Stimulated activated CD8-positive, alpha-beta memory T cell treated with anti-CD3 and anti-CD28 coated beads, Interleukin-7, amount 100 ng/mL, for 48 hours (primary cell): ENCODE measurements at regions not wholly inside any gene's neighbourhood (a gene's known extent, or its start where the extent isn't known, plus 50 kb on each side); places are given as distances from the start of the nearest gene placed in this dataset.

ENCODE experiments used
- DNase-seq, 2 donors: peaks; one replicate each; pipeline ENCODE4 v3.0.0-alpha.2; 2020; ENCODE audit warnings: low read depth in 1 of 2; ENCODE audit errors: extremely low read depth in 1 of 2

DNA sequence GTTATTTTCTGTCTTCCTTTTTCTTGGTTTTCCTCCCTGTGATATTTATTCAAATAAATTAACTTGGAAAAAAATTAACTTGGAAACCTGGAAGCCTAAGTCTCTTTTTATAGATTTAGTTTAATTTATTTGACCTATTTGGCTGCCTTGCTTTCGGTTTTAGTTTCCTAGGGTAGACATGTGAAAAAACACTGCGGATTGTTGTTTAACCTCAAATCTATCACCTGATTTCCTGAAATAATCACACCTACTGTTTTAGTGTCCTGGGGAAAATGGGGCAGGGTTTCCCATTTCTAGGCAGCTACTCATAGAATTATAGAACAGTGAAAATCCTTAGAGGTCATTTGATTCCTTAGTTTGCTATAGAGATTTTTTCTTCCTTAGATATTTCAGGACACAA, 412.4 kb downstream of the PCDH17 start:
- DNase-seq, result no peak

DNA sequence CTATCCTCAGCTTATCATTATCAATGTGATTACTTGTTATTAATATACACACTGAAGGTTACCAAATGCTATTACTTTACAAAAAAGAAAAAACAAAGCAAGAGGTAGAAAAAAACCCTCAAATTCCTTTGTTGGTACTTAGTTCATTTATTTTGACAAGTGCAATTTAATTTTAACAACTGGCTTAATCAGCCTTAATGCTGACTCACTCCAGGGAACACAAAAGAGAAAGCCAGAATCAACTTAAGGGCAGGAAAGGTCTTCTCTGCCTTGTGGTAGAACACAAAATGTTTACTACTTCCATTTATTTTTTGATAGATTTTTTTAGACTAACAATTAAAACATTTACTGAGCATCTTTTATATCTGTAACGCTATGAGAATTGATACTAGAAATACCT, 417.1 kb downstream of the PCDH17 start:
- no peak for DNase-seq

DNA sequence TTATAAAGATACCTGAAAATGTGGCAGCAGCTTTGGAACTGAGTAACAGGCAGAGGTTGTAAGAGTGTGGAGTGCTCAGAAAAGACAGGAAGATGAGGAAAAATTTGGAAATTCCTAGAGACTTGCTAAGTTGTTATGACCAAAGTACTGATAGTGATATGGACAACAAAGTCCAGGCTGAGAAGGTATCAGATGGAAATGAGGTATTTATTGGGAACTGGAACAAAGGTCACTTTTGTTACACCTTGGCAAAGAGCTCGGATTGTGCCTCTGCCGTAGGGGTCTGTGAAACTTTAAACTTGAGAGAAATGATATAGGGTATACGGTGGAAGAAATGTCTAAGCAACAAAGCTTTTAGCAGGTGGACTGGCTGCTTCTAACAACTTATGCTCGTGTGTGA, 419.9 kb downstream of the PCDH17 start:
- DNase-seq, result no peak

DNA sequence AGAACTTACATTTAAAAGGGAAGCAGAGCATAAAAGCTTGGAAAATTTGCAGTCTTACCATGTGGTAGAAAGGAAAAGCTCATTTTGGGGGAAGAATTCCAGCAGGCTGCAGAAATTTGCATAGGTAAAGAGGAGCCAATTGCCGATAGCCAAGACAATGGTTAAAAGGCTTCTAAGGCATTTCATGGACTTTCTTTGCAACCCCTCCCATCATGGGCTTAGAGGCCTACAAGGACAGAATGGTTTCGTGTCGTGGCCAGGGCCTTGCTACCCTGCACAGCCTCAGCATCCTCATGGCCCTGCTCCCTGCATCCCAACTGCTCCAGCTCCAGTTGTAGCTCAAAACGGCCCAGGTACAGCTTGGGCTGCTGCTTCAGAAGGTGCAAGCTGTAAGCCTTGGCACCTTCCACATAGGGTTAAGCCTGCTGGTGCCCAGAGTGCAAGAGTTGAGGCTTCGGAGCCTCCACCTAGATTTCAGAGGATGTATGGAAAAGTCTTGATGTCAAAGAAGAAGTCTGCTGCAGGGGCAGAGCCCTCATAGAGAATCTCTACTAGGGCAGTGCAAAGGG, 420.3 kb downstream of the PCDH17 start:
- DNase-seq, result no peak

- no peak for DNase-seq
Observed at GRCh38 chr13:58056426-58056825, 424.9 kb downstream of the PCDH17 start.

GRCh38 chr13:58059624-58060023, 428.1 kb downstream of the PCDH17 start:
- DNase-seq, result no peak

- DNase-seq, result no peak
Observed at GRCh38 chr13:58080806-58081205, 449.3 kb downstream of the PCDH17 start.

GRCh38 chr13:58081301-58081820, 449.8 kb downstream of the PCDH17 start:
- no peak for DNase-seq

- DNase-seq, result no peak
Observed at GRCh38 chr13:58083064-58083463, 451.5 kb downstream of the PCDH17 start.

DNA sequence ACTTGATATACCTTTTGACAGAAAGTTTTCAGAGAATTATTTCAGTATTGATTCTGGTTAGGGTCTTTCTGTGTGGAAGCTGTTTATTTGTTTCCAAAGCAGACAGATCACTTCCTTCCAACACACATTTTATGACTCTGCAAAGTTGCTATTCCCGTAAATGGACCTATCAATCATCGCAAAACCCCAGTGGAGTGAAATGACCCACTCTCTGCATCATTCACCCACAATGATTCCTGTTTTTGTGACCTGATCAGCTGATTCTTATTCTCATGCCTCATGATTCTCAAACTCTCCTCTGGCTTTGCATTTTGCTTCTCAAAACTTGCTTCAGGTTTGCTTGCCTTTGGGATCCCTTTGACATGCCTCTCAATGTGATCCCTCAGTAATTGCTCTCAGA, 453.7 kb downstream of the PCDH17 start:
- no peak for DNase-seq

GRCh38 chr13:58085819-58086218, 454.3 kb downstream of the PCDH17 start:
- no peak for DNase-seq

- no peak for DNase-seq
Observed at GRCh38 chr13:58087566-58087965, 456.0 kb downstream of the PCDH17 start.

- no peak for DNase-seq
Observed at GRCh38 chr13:58093394-58093793, 461.9 kb downstream of the PCDH17 start.

- DNase-seq, result no peak
Observed at GRCh38 chr13:58097831-58098230, 466.3 kb downstream of the PCDH17 start.

GRCh38 chr13:58119351-58119750, 487.8 kb downstream of the PCDH17 start:
- no peak for DNase-seq

GRCh38 chr13:58119804-58120203, 488.3 kb downstream of the PCDH17 start:
- DNase-seq, result no peak

GRCh38 chr13:58126496-58126895, 495.0 kb downstream of the PCDH17 start:
- no peak for DNase-seq

GRCh38 chr13:58134012-58134411, 502.5 kb downstream of the PCDH17 start:
- no peak for DNase-seq

DNA sequence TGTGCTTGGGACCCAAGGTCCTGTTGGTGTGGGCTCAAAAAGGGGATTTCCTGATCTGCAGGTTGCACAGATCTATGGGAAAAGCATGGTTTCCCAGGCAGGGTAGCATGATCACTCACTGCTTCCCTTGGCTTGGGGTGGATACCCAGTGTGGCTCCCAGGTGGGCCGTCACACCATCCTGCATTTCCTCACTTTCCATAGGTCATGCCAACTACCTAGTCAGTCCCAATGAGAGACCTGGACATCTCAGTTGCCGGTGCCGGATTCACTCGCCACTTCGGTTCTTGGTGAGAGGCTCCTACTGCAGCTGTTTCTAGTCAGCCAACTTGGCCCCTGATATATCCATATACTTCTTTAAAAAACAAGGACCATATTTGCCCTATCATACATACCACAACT, 503.0 kb downstream of the PCDH17 start:
- DNase-seq, result no peak

GRCh38 chr13:58142952-58143351, 511.4 kb downstream of the PCDH17 start:
- DNase-seq, result no peak

- no peak for DNase-seq
Observed at GRCh38 chr13:58144616-58145015, 513.1 kb downstream of the PCDH17 start.

GRCh38 chr13:58151452-58151851, 519.9 kb downstream of the PCDH17 start:
- DNase-seq, result no peak

GRCh38 chr13:58160980-58161379, 529.4 kb downstream of the PCDH17 start:
- DNase-seq, result no peak
